ENCODE measurements at regions not wholly inside any gene's neighbourhood (a gene's known extent, or its start where the extent isn't known, plus 50 kb on each side); places are given as distances from the start of the nearest gene placed in this dataset.

DNA sequence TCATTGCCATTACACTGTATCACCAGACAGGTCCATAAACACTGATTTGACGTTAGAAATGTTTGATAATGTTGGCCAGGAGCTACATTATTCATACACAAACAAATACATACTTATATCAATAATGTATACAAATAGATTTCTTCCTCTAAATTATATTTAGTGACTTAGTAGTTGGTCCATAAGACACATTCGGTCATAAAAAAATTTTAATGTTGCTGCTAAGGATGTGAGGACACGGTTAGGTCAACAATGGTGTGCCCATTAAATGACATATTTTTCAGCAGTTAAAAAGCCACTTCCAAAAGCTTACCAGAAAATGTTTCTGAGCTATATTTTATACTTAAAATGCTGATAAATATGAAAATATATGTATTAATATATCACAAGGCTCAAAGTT, 1148.7 kb upstream of the TMEM132C start:
- H3K4me3 ChIP-seq (ENCODE audit: low read depth, low read length): no peak overlapping the region
- TF ChIP-seq, protein P1, sequence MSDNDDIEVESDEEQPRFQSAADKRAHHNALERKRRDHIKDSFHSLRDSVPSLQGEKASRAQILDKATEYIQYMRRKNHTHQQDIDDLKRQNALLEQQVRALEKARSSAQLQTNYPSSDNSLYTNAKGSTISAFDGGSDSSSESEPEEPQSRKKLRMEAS (IDR thresholded peaks at IDR 0.05; ENCODE audit: low read depth, low read length): no peak
- no peak for TF ChIP-seq POLR2A (IDR thresholded peaks at IDR 0.05; ENCODE audit: extremely low read depth, insufficient read length)
- no peak for DNase-seq (ENCODE audit: low read depth)

- H3K4me3 ChIP-seq (ENCODE audit: low read depth, low read length): no peak overlapping the region
Observed at GRCh38 chr12:127119600-127120140, 1147.3 kb upstream of the TMEM132C start.

GRCh38 chr12:127120851-127121250, 1146.1 kb upstream of the TMEM132C start:
- no peak for DNase-seq (ENCODE audit: low read depth)
- no peak overlapping the region for H3K4me3 ChIP-seq (ENCODE audit: low read depth, low read length)
- TF ChIP-seq, protein P1 (IDR thresholded peaks at IDR 0.05; ENCODE audit: low read depth, low read length): no peak
- TF ChIP-seq, protein P2, sequence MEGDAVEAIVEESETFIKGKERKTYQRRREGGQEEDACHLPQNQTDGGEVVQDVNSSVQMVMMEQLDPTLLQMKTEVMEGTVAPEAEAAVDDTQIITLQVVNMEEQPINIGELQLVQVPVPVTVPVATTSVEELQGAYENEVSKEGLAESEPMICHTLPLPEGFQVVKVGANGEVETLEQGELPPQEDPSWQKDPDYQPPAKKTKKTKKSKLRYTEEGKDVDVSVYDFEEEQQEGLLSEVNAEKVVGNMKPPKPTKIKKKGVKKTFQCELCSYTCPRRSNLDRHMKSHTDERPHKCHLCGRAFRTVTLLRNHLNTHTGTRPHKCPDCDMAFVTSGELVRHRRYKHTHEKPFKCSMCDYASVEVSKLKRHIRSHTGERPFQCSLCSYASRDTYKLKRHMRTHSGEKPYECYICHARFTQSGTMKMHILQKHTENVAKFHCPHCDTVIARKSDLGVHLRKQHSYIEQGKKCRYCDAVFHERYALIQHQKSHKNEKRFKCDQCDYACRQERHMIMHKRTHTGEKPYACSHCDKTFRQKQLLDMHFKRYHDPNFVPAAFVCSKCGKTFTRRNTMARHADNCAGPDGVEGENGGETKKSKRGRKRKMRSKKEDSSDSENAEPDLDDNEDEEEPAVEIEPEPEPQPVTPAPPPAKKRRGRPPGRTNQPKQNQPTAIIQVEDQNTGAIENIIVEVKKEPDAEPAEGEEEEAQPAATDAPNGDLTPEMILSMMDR (IDR thresholded peaks at IDR 0.05; ENCODE audit: low read depth, low read length): no peak
- TF ChIP-seq MYC (IDR thresholded peaks at IDR 0.05; ENCODE audit: low read depth, low read length) (no peak), POLR2A (IDR thresholded peaks at IDR 0.05; ENCODE audit: extremely low read depth, insufficient read length) (no peak)

More at GRCh38 chr12:127119600-127120140, 1147.3 kb upstream of the TMEM132C start:
- no peak for TF ChIP-seq MYC (IDR thresholded peaks at IDR 0.05; ENCODE audit: low read depth, low read length)
- no peak for TF ChIP-seq POLR2A (IDR thresholded peaks at IDR 0.05; ENCODE audit: extremely low read depth, insufficient read length)
- TF ChIP-seq, protein P1 (IDR thresholded peaks at IDR 0.05; ENCODE audit: low read depth, low read length): no peak
- TF ChIP-seq, protein P2 (IDR thresholded peaks at IDR 0.05; ENCODE audit: low read depth, low read length): no peak
- DNase-seq (ENCODE audit: low read depth): no peak

- no peak overlapping the region for H3K4me3 ChIP-seq (ENCODE audit: low read depth, low read length)
- no peak for DNase-seq (ENCODE audit: low read depth)
- TF ChIP-seq POLR2A (IDR thresholded peaks at IDR 0.05; ENCODE audit: extremely low read depth, insufficient read length): no peak
- TF ChIP-seq, protein P2 (IDR thresholded peaks at IDR 0.05; ENCODE audit: low read depth, low read length): no peak
- TF ChIP-seq, protein P1 (IDR thresholded peaks at IDR 0.05; ENCODE audit: low read depth, low read length): no peak
- no peak for TF ChIP-seq MYC (IDR thresholded peaks at IDR 0.05; ENCODE audit: low read depth, low read length)
Observed at GRCh38 chr12:127121494-127122084, 1145.4 kb upstream of the TMEM132C start.

- DNase-seq (ENCODE audit: low read depth): no peak
- no peak overlapping the region for H3K4me3 ChIP-seq (ENCODE audit: low read depth, low read length)
- TF ChIP-seq, protein P1 (IDR thresholded peaks at IDR 0.05; ENCODE audit: low read depth, low read length): no peak
- TF ChIP-seq, protein P2 (IDR thresholded peaks at IDR 0.05; ENCODE audit: low read depth, low read length): no peak
- no peak for TF ChIP-seq MYC (IDR thresholded peaks at IDR 0.05; ENCODE audit: low read depth, low read length)
- TF ChIP-seq POLR2A (IDR thresholded peaks at IDR 0.05; ENCODE audit: extremely low read depth, insufficient read length): no peak
Observed at GRCh38 chr12:127125607-127126259, 1141.2 kb upstream of the TMEM132C start.

- H3K4me3 ChIP-seq (ENCODE audit: low read depth, low read length): no peak overlapping the region
- no peak for DNase-seq (ENCODE audit: low read depth)
- no peak for TF ChIP-seq POLR2A (IDR thresholded peaks at IDR 0.05; ENCODE audit: extremely low read depth, insufficient read length)
- TF ChIP-seq, protein P1 (IDR thresholded peaks at IDR 0.05; ENCODE audit: low read depth, low read length): no peak
- TF ChIP-seq, protein P2 (IDR thresholded peaks at IDR 0.05; ENCODE audit: low read depth, low read length): no peak
- TF ChIP-seq MYC (IDR thresholded peaks at IDR 0.05; ENCODE audit: low read depth, low read length): no peak
Observed at GRCh38 chr12:127126260-127126628, 1140.7 kb upstream of the TMEM132C start.
